Stomach (tissue), 4 donors: ENCODE measurements at regions not wholly inside any gene's neighbourhood (a gene's known extent, or its start where the extent isn't known, plus 50 kb on each side); places are given as distances from the start of the nearest gene placed in this dataset.

Experiments used
- CTCF ChIP-seq, 7 experiments: fragments of 450-650 bp in 4 of 7; fragments of 200-600 bp in 3 of 7; sonication (generic) in 3 of 7; IDR thresholded peaks; one replicate each; pipeline ENCODE4 v1.5.1; 2016 to 2019; ENCODE audit warnings: antibody characterized with exemption in 7 of 7, control low read depth in 2 of 7, mild to moderate bottlenecking in 1 of 7
- POLR2A ChIP-seq, 4 donors: fragments of 450-650 bp; IDR thresholded peaks; one replicate each; pipeline ENCODE4 v1.6.1; 2016; ENCODE audit warnings: antibody characterized with exemption in 4 of 4, control low read depth in 2 of 4, mild to moderate bottlenecking in 1 of 4, moderate library complexity in 1 of 4
- POLR2AphosphoS5 ChIP-seq, 3 donors: sonication (generic); formaldehyde crosslinking; IDR thresholded peaks; one replicate each; pipeline ENCODE4 v1.6.1; 2016; ENCODE audit warnings: antibody characterized with exemption in 3 of 3

GRCh38 chr2:75964646-75965045, 253.9 kb upstream of the GCFC2 start:
- TF ChIP-seq CTCF (IDR thresholded peaks at IDR 0.05) (no peak), POLR2AphosphoS5 (IDR thresholded peaks at IDR 0.05) (no peak), POLR2A (IDR thresholded peaks at IDR 0.05) (no peak)
